ENCODE measurements at regions not wholly inside any gene's neighbourhood (a gene's known extent, or its start where the extent isn't known, plus 50 kb on each side); places are given as distances from the start of the nearest gene placed in this dataset.
A peak's percentile ranks its signal among the peaks of the same experiment; 100 is the strongest.

DNA sequence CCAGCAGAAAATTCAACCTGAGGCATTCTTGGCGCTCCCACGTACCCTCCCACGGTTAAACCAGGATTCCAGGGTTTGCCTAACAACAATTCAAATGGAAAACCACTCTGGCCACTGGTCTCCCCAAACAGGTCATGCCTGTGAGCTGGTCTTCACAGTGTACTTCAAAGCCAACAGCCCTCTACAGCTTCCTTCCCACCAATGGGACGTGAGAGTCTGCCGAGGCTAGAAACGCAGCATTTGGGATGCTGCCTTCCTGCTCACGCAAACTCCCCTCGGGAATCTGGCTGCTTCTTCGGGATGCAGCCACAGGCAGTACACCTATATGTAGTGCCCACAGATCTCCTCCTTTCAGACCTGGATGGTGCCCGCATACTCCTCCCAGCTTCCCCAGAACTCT is 149.1 kb downstream of the KLHL28 start:
- no peak for DNase-seq
- H3K4me3 Mint-ChIP-seq, result no peak overlapping the region
- no peaks in the 10 kb centered on the region for H3K36me3 Mint-ChIP-seq
- H3K27ac Mint-ChIP-seq, result no peak overlapping the region
- CTCF ChIA-PET, result interaction anchor here (2.1 kb wide), 1 partner anchor 10 kb away, joined by 8 read pairs; no protein-coding TSS in a partner anchor
- no peaks in the 10 kb centered on the region for H3K27me3 Mint-ChIP-seq
- H3K4me1 Mint-ChIP-seq, result no peaks in the 10 kb centered on the region
- no peaks in the 10 kb centered on the region for H3K9me3 Mint-ChIP-seq

DNA sequence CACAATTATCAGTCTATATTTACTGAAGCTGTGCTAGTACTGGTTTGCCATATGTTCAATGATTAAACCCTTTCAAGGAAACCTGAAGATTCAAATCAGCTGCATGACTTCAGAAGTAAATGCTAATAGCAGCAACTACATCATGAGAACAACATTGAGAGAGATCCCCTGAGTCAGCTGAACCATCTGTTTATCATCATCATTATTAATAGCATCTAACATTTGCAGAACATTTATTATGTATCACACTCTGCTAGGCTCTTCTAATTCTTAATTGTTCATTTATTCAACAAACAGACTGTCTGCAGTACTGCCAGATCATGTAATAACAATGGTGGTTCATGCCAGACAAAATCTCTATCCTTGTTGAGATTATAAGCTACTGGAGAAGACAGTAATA is 157.4 kb downstream of the KLHL28 start:
- CTCF ChIA-PET, result no interaction called here
- Mint-ChIP-seq H3K9me3 (no peaks in the 10 kb centered on the region), H3K36me3 (no peaks in the 10 kb centered on the region), H3K4me1 (no peaks in the 10 kb centered on the region), H3K4me3 (no peak overlapping the region), H3K27me3 (peaks cover 3% of the 10 kb centered on the region), H3K27ac (no peak overlapping the region)
- DNase-seq, result no peak

DNA sequence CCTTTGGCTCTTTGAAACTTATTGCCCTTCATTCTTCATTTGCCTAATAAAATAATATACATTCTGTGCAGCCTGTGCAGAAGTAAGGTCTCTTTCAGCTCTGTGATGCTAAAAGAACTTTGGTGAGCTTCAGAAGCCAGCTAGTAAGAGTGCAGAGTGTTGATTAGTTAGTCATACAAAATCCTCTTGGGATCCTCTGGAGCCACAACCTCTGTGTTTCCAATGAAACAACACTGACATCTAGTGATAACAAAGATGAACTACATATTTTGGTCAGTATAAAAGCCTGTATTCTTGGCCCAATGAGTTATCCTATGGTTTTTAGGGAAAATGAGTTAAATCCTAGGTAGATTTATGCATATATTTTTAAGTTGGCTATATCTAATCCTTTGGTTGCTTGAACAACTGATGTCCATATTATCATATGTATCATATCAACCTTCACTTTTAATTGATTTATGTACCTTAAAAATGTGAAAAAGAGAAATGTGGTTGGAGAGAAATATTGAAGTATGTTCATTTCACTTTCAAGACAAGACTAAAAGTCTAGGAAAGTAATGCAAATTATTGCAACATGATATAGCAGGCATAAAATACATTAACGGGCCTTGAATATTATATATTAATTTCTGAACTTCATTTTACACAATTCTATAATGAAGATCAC is 158.4 kb downstream of the KLHL28 start:
- Mint-ChIP-seq H3K27ac (peak overlapping the region; percentile 5), H3K4me3 (no peak overlapping the region), H3K27me3 (peaks cover 3% of the 10 kb centered on the region), H3K4me1 (no peaks in the 10 kb centered on the region), H3K36me3 (no peaks in the 10 kb centered on the region), H3K9me3 (peaks cover 2% of the 10 kb centered on the region)
- CTCF ChIA-PET, result interaction anchor here (1.5 kb wide), 1 partner anchor 8 kb away, joined by 8 read pairs; no protein-coding TSS in a partner anchor
- no peak for DNase-seq

DNA sequence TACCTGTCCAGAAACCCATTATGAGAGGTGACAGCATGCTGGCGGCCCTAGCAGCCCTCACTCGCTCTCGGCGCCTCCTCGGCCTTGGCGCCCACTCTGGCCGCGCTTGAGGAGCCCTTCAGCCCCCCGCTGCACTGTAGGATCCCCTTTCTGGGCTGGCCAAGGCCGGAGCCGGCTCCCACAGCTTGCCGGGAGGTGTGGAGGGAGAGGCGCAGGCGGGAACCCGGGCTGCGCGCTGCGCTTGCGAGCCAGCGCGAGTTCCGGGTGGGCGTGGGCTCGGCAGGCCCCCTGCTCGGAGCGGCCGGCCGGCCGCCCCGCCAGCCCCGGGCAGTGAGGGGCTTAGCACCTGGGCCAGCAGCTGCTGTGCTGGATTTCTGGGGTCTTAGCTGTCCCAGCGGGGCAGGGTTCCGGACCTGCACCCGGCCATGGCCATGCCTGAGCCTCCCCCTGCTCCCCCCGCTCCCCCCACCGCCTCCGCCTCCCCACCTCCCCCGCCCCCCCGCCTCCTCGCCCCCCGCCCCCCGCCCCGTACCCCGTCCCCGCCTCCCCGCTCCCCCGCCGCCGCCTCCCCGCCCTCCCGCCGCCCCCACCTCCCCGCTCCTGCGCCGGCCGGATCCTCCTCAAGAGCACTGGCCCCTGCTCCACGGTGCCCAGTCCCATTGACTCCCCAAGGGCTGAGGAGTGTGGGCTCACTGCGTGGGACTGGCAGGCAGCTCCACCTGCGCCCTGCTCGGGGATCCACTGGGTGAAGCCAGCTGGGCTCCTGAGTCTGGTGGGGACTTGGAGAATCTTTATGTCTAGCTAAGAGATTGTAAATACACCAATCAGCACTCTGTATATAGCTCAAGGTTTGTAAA is 163.1 kb downstream of the KLHL28 start:
- Mint-ChIP-seq H3K27me3 (peaks cover 3% of the 10 kb centered on the region), H3K9me3 (peaks cover 2% of the 10 kb centered on the region), H3K36me3 (no peaks in the 10 kb centered on the region), H3K4me1 (no peaks in the 10 kb centered on the region), H3K27ac (no peak overlapping the region), H3K4me3 (no peak overlapping the region)
- CTCF ChIA-PET, result no interaction called here
- no peak for DNase-seq

DNA sequence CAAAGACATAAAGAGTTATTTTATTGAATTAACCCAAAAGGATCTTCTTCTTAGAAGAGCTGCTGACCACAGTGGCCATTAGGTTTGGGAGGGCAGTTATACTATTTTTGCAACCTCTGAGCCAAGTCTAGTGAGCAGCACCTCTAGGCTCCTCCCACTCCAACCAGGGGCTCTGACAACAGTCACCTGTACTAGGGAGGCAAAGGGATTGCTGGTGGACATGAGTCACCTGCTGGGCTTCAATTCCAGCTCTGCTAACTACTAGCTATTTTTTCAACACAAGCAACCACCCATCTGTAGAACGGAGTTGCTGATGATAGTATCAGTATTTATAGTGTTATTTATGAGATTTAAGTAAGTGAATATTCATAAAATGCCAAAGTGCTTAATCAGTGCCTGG is 166.0 kb downstream of the KLHL28 start:
- H3K27me3 Mint-ChIP-seq, result peaks cover 3% of the 10 kb centered on the region
- no peak overlapping the region for H3K4me3 Mint-ChIP-seq
- no peaks in the 10 kb centered on the region for H3K4me1 Mint-ChIP-seq
- no peak overlapping the region for H3K27ac Mint-ChIP-seq
- H3K9me3 Mint-ChIP-seq, result peaks cover 2% of the 10 kb centered on the region
- CTCF ChIA-PET, result no interaction called here
- DNase-seq, result no peak
- H3K36me3 Mint-ChIP-seq, result no peaks in the 10 kb centered on the region

DNA sequence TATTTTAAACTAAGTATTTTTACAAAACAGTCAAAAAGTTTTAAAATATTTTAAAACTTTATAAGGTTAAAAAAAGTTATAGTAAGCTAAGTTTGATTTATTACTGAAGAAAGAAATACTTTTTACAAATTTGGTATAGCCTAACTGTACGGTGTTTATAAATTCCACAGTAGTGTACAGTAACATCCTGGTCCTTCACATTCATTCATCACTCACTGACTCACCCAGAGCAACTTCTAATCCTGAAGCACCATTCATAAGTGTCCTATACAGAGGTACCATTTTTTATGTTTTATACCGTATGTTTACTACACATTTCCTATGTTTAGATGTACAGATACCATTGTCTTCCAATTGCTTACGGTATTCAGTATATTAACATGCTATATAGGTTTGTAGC is 170.0 kb downstream of the KLHL28 start:
- H3K4me3 Mint-ChIP-seq, result no peak overlapping the region
- H3K27me3 Mint-ChIP-seq, result no peaks in the 10 kb centered on the region
- H3K27ac Mint-ChIP-seq, result no peak overlapping the region
- CTCF ChIA-PET, result no interaction called here
- H3K9me3 Mint-ChIP-seq, result no peaks in the 10 kb centered on the region
- H3K4me1 Mint-ChIP-seq, result no peaks in the 10 kb centered on the region
- no peak for DNase-seq
- H3K36me3 Mint-ChIP-seq, result no peaks in the 10 kb centered on the region

DNA sequence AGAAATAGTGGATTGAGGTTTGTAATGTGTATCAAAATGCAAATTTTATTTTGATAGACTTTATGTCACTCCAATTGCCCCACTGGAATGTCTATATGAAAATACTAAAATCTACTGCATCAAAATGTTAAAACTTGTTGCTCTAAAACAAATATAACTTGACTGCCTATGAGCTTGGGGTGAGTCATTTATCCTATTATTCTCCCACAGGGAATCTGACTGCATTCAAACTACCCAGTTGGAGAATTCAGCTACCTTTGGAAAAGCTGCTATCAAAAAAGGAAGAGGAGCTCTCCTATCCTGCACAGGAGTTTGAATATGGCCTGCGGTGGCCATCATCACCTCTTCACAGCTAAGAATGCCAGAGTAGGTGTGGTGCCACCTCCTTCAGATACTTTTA is 173.1 kb downstream of the KLHL28 start:
- Mint-ChIP-seq H3K4me3 (no peak overlapping the region), H3K9me3 (no peaks in the 10 kb centered on the region), H3K27me3 (no peaks in the 10 kb centered on the region), H3K4me1 (no peaks in the 10 kb centered on the region), H3K36me3 (no peaks in the 10 kb centered on the region), H3K27ac (no peak overlapping the region)
- no peak for DNase-seq
- CTCF ChIA-PET, result no interaction called here

DNA sequence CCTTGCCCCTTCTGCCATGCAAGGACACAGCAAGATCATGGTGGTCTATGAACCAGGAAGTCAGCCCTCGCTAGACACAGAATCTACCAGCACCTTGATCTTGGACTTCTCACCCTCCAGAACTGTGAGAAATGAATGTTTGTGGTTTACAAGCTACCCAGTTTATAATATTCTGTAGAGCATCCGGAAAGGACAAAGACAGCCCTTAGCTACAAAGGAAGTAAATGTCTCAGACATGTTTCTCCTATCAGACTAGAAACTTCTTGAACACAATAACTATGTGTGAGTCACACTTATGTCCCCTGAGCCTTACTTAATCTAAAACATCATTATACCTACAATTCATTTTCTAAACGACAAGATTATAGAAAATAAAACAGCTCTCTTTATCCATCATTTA is 176.7 kb downstream of the KLHL28 start:
- no peak overlapping the region for H3K4me3 Mint-ChIP-seq
- H3K27me3 Mint-ChIP-seq, result no peaks in the 10 kb centered on the region
- no peaks in the 10 kb centered on the region for H3K9me3 Mint-ChIP-seq
- DNase-seq, result no peak
- H3K27ac Mint-ChIP-seq, result no peak overlapping the region
- CTCF ChIA-PET, result no interaction called here
- H3K4me1 Mint-ChIP-seq, result no peaks in the 10 kb centered on the region
- H3K36me3 Mint-ChIP-seq, result no peaks in the 10 kb centered on the region

DNA sequence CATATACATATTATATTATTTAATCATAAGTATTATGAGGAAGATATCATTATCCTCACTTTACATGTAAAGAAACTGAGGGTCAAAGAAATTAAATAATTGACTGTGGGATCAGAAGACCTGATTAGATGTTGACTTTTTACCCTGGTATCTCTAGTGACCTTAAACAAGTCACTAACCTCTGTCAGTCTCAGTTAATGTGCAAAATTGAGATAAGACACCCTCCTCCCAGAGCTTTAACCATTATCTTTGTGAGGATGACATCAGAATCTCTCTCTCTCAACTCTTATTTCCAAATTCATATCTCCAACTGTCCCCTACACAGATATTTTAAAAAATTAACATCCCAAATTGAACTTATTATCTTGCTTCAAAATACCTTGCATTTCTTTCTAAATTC is 177.8 kb downstream of the KLHL28 start:
- DNase-seq, result no peak
- Mint-ChIP-seq H3K36me3 (no peaks in the 10 kb centered on the region), H3K9me3 (no peaks in the 10 kb centered on the region), H3K4me1 (no peaks in the 10 kb centered on the region), H3K4me3 (no peak overlapping the region), H3K27ac (no peak overlapping the region), H3K27me3 (no peaks in the 10 kb centered on the region)
- CTCF ChIA-PET, result no interaction called here

DNA sequence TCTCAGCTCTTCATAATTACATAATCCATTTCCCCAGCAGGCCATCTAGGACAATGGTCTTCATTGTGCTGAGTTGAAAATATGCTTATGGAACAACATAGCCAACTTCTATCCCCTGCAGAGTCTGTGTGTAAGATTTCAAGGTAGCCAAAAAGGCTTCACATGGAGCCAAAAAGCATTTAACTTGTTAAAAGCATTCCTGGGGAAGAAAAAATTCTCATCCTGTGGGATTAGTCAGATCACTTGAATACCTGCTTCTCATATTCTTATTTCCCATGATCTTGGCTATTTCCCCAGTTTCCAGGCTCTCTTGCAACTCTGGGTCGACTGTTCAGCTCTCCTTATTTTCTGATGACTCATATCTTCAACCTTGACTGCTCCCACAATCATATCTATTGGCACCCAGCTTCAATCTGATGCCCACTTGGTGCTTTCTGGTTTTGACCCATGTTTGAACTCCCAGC is 178.9 kb downstream of the KLHL28 start:
- Mint-ChIP-seq H3K27me3 (no peaks in the 10 kb centered on the region), H3K27ac (no peak overlapping the region), H3K4me3 (no peak overlapping the region), H3K36me3 (no peaks in the 10 kb centered on the region), H3K9me3 (no peaks in the 10 kb centered on the region), H3K4me1 (no peaks in the 10 kb centered on the region)
- no peak for DNase-seq
- CTCF ChIA-PET, result no interaction called here

DNA sequence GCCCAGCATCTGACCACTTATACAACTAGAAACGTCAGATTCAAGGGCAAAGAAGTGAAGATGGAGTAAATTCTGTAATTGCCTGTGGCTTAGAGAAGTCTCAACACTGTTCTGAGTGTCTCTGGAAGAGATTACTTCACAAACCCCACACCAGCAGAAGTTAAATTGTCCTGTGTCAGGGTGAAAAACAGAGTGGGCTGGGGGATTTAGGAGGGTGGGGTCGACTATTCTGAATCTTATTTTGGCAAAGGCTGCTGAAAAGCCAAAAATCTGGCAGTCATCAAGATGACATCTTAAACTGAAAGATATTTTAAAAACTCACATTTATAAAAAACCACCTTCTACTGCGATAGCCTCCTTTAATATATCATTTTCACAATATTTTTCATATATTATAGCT is 180.8 kb downstream of the KLHL28 start:
- no peak for DNase-seq
- H3K27ac Mint-ChIP-seq, result no peak overlapping the region
- no peaks in the 10 kb centered on the region for H3K4me1 Mint-ChIP-seq
- H3K9me3 Mint-ChIP-seq, result no peaks in the 10 kb centered on the region
- CTCF ChIA-PET, result no interaction called here
- no peaks in the 10 kb centered on the region for H3K27me3 Mint-ChIP-seq
- H3K36me3 Mint-ChIP-seq, result no peaks in the 10 kb centered on the region
- no peak overlapping the region for H3K4me3 Mint-ChIP-seq

DNA sequence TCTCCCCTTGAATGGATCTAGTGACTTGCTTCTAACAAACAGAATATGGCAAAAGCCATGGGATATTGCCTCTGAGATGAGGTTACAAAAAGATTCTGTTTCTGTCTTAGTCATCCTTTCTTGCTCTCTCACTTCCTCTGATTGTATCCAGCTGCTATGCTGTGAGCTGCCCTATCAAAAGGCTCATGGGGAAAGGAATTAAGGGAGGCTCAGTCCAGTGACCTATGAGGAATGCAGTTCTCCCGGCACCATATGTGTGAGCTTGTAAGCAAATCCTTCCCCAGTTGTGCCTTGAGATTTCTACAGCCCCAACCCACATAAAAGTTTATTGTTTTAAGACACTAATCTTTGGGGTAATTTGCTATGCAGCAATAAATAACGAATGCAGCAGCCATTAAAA is 183.1 kb downstream of the KLHL28 start:
- Mint-ChIP-seq H3K27me3 (no peaks in the 10 kb centered on the region), H3K9me3 (no peaks in the 10 kb centered on the region), H3K36me3 (no peaks in the 10 kb centered on the region), H3K27ac (no peak overlapping the region), H3K4me1 (no peaks in the 10 kb centered on the region), H3K4me3 (no peak overlapping the region)
- CTCF ChIA-PET, result no interaction called here
- DNase-seq, result no peak

DNA sequence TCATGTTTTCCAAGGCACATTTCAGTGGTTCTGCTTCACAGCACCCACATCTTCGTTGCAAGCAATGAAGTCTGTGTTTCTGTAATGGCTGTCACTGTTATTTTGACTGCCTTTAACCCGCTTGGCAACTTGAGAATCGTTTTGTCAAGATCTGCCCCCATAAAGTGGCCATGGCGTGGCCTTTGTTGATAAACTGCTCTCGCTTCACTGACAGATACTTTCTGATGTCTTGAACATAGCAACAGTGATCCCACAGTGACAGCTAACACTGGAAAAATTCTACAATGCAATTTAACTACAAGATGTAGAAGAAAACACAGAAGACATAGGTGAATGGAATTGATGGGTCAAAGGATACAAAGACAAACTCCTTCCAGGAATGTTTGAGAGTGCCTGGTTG is 184.2 kb downstream of the KLHL28 start:
- Mint-ChIP-seq H3K9me3 (no peaks in the 10 kb centered on the region), H3K4me1 (no peaks in the 10 kb centered on the region), H3K36me3 (no peaks in the 10 kb centered on the region), H3K4me3 (no peak overlapping the region), H3K27ac (no peak overlapping the region), H3K27me3 (no peaks in the 10 kb centered on the region)
- CTCF ChIA-PET, result no interaction called here
- no peak for DNase-seq

DNA sequence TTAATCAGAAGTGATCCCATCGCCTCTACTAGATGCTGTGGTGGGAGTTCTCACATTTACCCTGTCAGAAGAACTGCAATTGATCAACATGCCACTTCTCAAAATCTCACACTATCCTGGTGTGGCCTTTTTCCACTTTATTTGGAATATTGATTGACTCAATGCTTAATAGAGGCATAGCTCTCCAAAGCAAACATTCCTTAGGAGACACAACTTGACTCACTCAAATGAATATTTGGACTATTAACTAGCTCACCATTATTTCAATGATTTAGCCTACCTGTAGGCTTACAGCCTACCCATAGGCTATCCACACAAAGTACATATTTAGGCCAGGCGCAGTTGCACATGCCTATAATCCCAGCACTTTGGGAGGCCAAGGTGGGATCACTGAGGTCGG is 186.5 kb downstream of the KLHL28 start:
- H3K27ac Mint-ChIP-seq, result no peak overlapping the region
- DNase-seq, result no peak
- no peaks in the 10 kb centered on the region for H3K27me3 Mint-ChIP-seq
- no peak overlapping the region for H3K4me3 Mint-ChIP-seq
- no peaks in the 10 kb centered on the region for H3K36me3 Mint-ChIP-seq
- no peaks in the 10 kb centered on the region for H3K9me3 Mint-ChIP-seq
- H3K4me1 Mint-ChIP-seq, result no peaks in the 10 kb centered on the region
- CTCF ChIA-PET, result no interaction called here

DNA sequence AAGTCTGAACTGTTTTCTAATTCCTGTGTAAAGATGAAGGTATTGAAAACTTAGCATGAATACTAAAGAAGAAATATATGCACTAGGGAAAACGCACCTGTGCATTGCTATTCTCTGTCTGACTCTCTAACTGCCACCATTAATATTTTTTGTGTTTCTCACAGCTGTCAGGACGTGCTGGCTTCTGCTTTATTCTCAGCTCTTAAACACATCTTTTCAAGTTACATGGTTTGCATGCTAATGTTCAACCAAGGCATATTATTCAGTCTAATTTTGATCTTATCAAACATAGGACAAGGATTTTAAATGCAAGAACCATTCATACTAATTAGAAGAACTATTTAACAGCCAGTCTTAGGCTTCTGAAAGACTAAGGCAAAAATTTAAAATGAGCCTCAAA is 187.4 kb downstream of the KLHL28 start:
- DNase-seq, result no peak
- no peaks in the 10 kb centered on the region for H3K4me1 Mint-ChIP-seq
- H3K9me3 Mint-ChIP-seq, result no peaks in the 10 kb centered on the region
- H3K27ac Mint-ChIP-seq, result no peak overlapping the region
- no peaks in the 10 kb centered on the region for H3K27me3 Mint-ChIP-seq
- CTCF ChIA-PET, result no interaction called here
- no peak overlapping the region for H3K4me3 Mint-ChIP-seq
- no peaks in the 10 kb centered on the region for H3K36me3 Mint-ChIP-seq
